Activated naive CD8-positive, alpha-beta T cell treated with anti-CD3 and anti-CD28 coated beads, Interleukin-2, amount 10 ng/mL, durations not matched to agents 7 days and 5 days (primary cell): ENCODE measurements at regions not wholly inside any gene's neighbourhood (a gene's known extent, or its start where the extent isn't known, plus 50 kb on each side); places are given as distances from the start of the nearest gene placed in this dataset.
"Not testable (repeated sequence)": the region's sequence is repeated elsewhere in the genome, so short reads cannot be mapped to it uniquely, and the experiment has no call there.

Source experiments
- ATAC-seq: fragments of 150-1000 bp; cut with Tn5 transposase; one replicate; pipeline ENCODE4 v1.10.0; 2021; ENCODE audit warnings: low read depth, moderate library complexity
- POLR2A ChIA-PET: fragments of 350-600 bp; sonication (Branson Sonifier 250); formaldehyde crosslinking; loops from one replicate; lab custom pipeline; 2021; ENCODE audit warnings: antibody characterized with exemption; lab: Charles Lee
- DNase-seq: peaks from one replicate; pipeline ENCODE4 v3.0.0; 2021
- H3K27ac Mint-ChIP-seq: one replicate; pipeline ENCODE4 v1.8.0; 2022; ENCODE audit warnings: mild to moderate bottlenecking, mixed read lengths
- H3K27me3 Mint-ChIP-seq: one replicate; pipeline ENCODE4 v1.8.0; 2022; ENCODE audit warnings: mild to moderate bottlenecking, moderate library complexity, mixed read lengths
- H3K36me3 Mint-ChIP-seq: one replicate; pipeline ENCODE4 v1.8.0; 2021; ENCODE audit warnings: mild to moderate bottlenecking, mixed read lengths
- H3K4me1 Mint-ChIP-seq: one replicate; pipeline ENCODE4 v1.8.0; 2021; ENCODE audit warnings: mixed read lengths
- H3K4me3 Mint-ChIP-seq: one replicate; pipeline ENCODE4 v1.8.0; 2022; ENCODE audit warnings: mild to moderate bottlenecking, moderate library complexity, mixed read lengths
- H3K9me3 Mint-ChIP-seq: one replicate; pipeline ENCODE4 v1.8.0; 2021; ENCODE audit warnings: mixed read lengths

GRCh38 chrX:26778320-26778888 lies 562.4 kb downstream of the MAGEB5 start:
- Mint-ChIP-seq H3K27ac (no peak overlapping the region), H3K36me3 (no peaks in the 10 kb centered on the region), H3K4me1 (no peaks in the 10 kb centered on the region), H3K4me3 (no peak overlapping the region), H3K9me3 (peaks cover 3% of the 10 kb centered on the region), H3K27me3 (no peaks in the 10 kb centered on the region)
- POLR2A ChIA-PET = no interaction called here
- ATAC-seq (no peak), DNase-seq (no peak)

- Mint-ChIP-seq H3K9me3 (no peaks in the 10 kb centered on the region), H3K27me3 (no peaks in the 10 kb centered on the region), H3K36me3 (no peaks in the 10 kb centered on the region), H3K27ac (no peak overlapping the region), H3K4me1 (no peaks in the 10 kb centered on the region), H3K4me3 (no peak overlapping the region)
- no peak for ATAC-seq
- DNase-seq = no peak
- POLR2A ChIA-PET = no interaction called here
Observed at GRCh38 chrX:26762253-26762652, 546.3 kb downstream of the MAGEB5 start.

- H3K27ac Mint-ChIP-seq, H3K4me3 Mint-ChIP-seq, H3K36me3 Mint-ChIP-seq, H3K4me1 Mint-ChIP-seq, ATAC-seq, H3K27me3 Mint-ChIP-seq, POLR2A ChIA-PET, H3K9me3 Mint-ChIP-seq, DNase-seq: not testable (repeated sequence)
Observed at GRCh38 chrX:26755760-26756159, 539.8 kb downstream of the MAGEB5 start.

GRCh38 chrX:26747877-26748276 lies 531.9 kb downstream of the MAGEB5 start:
- POLR2A ChIA-PET = no interaction called here
- DNase-seq (no peak), ATAC-seq (no peak)
- H3K4me3 Mint-ChIP-seq = no peak overlapping the region
- H3K27me3 Mint-ChIP-seq = no peaks in the 10 kb centered on the region
- H3K9me3 Mint-ChIP-seq = no peaks in the 10 kb centered on the region
- H3K27ac Mint-ChIP-seq = no peak overlapping the region
- no peaks in the 10 kb centered on the region for H3K4me1 Mint-ChIP-seq
- no peaks in the 10 kb centered on the region for H3K36me3 Mint-ChIP-seq

GRCh38 chrX:26722666-26723428 lies 506.9 kb downstream of the MAGEB5 start:
- H3K36me3 Mint-ChIP-seq = no peaks in the 10 kb centered on the region

GRCh38 chrX:26672571-26672970 lies 456.6 kb downstream of the MAGEB5 start:
- POLR2A ChIA-PET = no interaction called here
- Mint-ChIP-seq H3K4me1 (no peaks in the 10 kb centered on the region), H3K9me3 (peaks cover 1% of the 10 kb centered on the region), H3K4me3 (no peak overlapping the region), H3K36me3 (no peaks in the 10 kb centered on the region), H3K27me3 (no peaks in the 10 kb centered on the region), H3K27ac (no peak overlapping the region)
- ATAC-seq (no peak), DNase-seq (no peak)

More at GRCh38 chrX:26722666-26723428, 506.9 kb downstream of the MAGEB5 start:
- no peaks in the 10 kb centered on the region for H3K4me1 Mint-ChIP-seq
- POLR2A ChIA-PET = no interaction called here
- H3K27me3 Mint-ChIP-seq = no peaks in the 10 kb centered on the region
- no peaks in the 10 kb centered on the region for H3K9me3 Mint-ChIP-seq
- DNase-seq = no peak
- no peak for ATAC-seq
- H3K27ac Mint-ChIP-seq = no peak overlapping the region
- H3K4me3 Mint-ChIP-seq = no peak overlapping the region

- Mint-ChIP-seq H3K36me3 (no peaks in the 10 kb centered on the region), H3K4me3 (no peak overlapping the region), H3K9me3 (no peaks in the 10 kb centered on the region), H3K4me1 (no peaks in the 10 kb centered on the region), H3K27me3 (no peaks in the 10 kb centered on the region), H3K27ac (no peak overlapping the region)
- POLR2A ChIA-PET = no interaction called here
- ATAC-seq (no peak), DNase-seq (no peak)
Observed at GRCh38 chrX:26670521-26670920, 454.6 kb downstream of the MAGEB5 start.

- DNase-seq (no peak), ATAC-seq (no peak)
- Mint-ChIP-seq H3K9me3 (no peaks in the 10 kb centered on the region), H3K36me3 (no peaks in the 10 kb centered on the region), H3K4me1 (no peaks in the 10 kb centered on the region), H3K4me3 (no peak overlapping the region), H3K27ac (no peak overlapping the region), H3K27me3 (no peaks in the 10 kb centered on the region)
- POLR2A ChIA-PET = no interaction called here
Observed at GRCh38 chrX:26664919-26665318, 448.9 kb downstream of the MAGEB5 start.

- H3K27ac Mint-ChIP-seq = no peak overlapping the region
- ATAC-seq (no peak), DNase-seq (no peak)
- no peaks in the 10 kb centered on the region for H3K27me3 Mint-ChIP-seq
- H3K9me3 Mint-ChIP-seq = no peaks in the 10 kb centered on the region
- H3K4me1 Mint-ChIP-seq = no peaks in the 10 kb centered on the region
- H3K4me3 Mint-ChIP-seq = no peak overlapping the region
- H3K36me3 Mint-ChIP-seq = no peaks in the 10 kb centered on the region
- POLR2A ChIA-PET = no interaction called here
Observed at GRCh38 chrX:26653050-26653449, 437.1 kb downstream of the MAGEB5 start.

- Mint-ChIP-seq H3K9me3 (no peaks in the 10 kb centered on the region), H3K27ac (no peak overlapping the region), H3K4me3 (no peak overlapping the region), H3K4me1 (no peaks in the 10 kb centered on the region), H3K36me3 (no peaks in the 10 kb centered on the region), H3K27me3 (no peaks in the 10 kb centered on the region)
- no peak for DNase-seq
- ATAC-seq = no peak
- POLR2A ChIA-PET = no interaction called here
Observed at GRCh38 chrX:26651755-26652154, 435.8 kb downstream of the MAGEB5 start.

GRCh38 chrX:26649534-26649933 lies 433.6 kb downstream of the MAGEB5 start:
- no peak for ATAC-seq
- H3K9me3 Mint-ChIP-seq = no peaks in the 10 kb centered on the region
- POLR2A ChIA-PET = no interaction called here
- no peaks in the 10 kb centered on the region for H3K27me3 Mint-ChIP-seq
- H3K36me3 Mint-ChIP-seq = no peaks in the 10 kb centered on the region
- no peak overlapping the region for H3K4me3 Mint-ChIP-seq
- no peaks in the 10 kb centered on the region for H3K4me1 Mint-ChIP-seq
- H3K27ac Mint-ChIP-seq = no peak overlapping the region
- DNase-seq = no peak

- no peaks in the 10 kb centered on the region for H3K4me1 Mint-ChIP-seq
- ATAC-seq (no peak), DNase-seq (no peak)
- no peak overlapping the region for H3K4me3 Mint-ChIP-seq
- no peaks in the 10 kb centered on the region for H3K36me3 Mint-ChIP-seq
- POLR2A ChIA-PET = no interaction called here
- H3K9me3 Mint-ChIP-seq = no peaks in the 10 kb centered on the region
- H3K27ac Mint-ChIP-seq = no peak overlapping the region
- H3K27me3 Mint-ChIP-seq = no peaks in the 10 kb centered on the region
Observed at GRCh38 chrX:26631385-26631784, 415.4 kb downstream of the MAGEB5 start.

GRCh38 chrX:26613956-26614355 lies 398.0 kb downstream of the MAGEB5 start:
- Mint-ChIP-seq H3K27ac (no peak overlapping the region), H3K36me3 (no peaks in the 10 kb centered on the region), H3K27me3 (no peaks in the 10 kb centered on the region), H3K4me3 (no peak overlapping the region), H3K4me1 (no peaks in the 10 kb centered on the region), H3K9me3 (no peaks in the 10 kb centered on the region)
- POLR2A ChIA-PET = no interaction called here
- ATAC-seq (no peak), DNase-seq (no peak)

- POLR2A ChIA-PET = no interaction called here
- Mint-ChIP-seq H3K27ac (no peak overlapping the region), H3K36me3 (no peaks in the 10 kb centered on the region), H3K4me1 (no peaks in the 10 kb centered on the region), H3K4me3 (no peak overlapping the region), H3K9me3 (peaks cover 1% of the 10 kb centered on the region), H3K27me3 (no peaks in the 10 kb centered on the region)
- no peak for ATAC-seq
- DNase-seq = no peak
Observed at GRCh38 chrX:26606971-26607370, 391.0 kb downstream of the MAGEB5 start.
